ENCODE measurements at regions not wholly inside any gene's neighbourhood (a gene's known extent, or its start where the extent isn't known, plus 50 kb on each side); places are given as distances from the start of the nearest gene placed in this dataset.

- Histone ChIP-seq H3K9me3 (ENCODE audit: control insufficient read depth in 4 of 4, insufficient read depth in 3 of 4, low read length in 3 of 4) (no peaks in the 10 kb centered on the region), H3K9ac (ENCODE audit: insufficient read depth in 1 of 2, low read length in 2 of 2) (no peak overlapping the region), H3K36me3 (ENCODE audit: control insufficient read depth in 4 of 4, insufficient read depth in 4 of 4, low read length in 4 of 4) (no peaks in the 10 kb centered on the region), H3K4me3 (no peak overlapping the region), H3K27ac (ENCODE audit: low read depth in 1 of 2, low read length in 1 of 2) (no peak overlapping the region), H3K4me1 (ENCODE audit: control insufficient read depth in 5 of 5, insufficient read depth in 5 of 5, low read length in 5 of 5) (no peaks in the 10 kb centered on the region), H3K27me3 (ENCODE audit: control insufficient read depth in 3 of 3, insufficient read depth in 3 of 3, low read length in 2 of 3) (no peaks in the 10 kb centered on the region)
- TF ChIP-seq, protein P1, sequence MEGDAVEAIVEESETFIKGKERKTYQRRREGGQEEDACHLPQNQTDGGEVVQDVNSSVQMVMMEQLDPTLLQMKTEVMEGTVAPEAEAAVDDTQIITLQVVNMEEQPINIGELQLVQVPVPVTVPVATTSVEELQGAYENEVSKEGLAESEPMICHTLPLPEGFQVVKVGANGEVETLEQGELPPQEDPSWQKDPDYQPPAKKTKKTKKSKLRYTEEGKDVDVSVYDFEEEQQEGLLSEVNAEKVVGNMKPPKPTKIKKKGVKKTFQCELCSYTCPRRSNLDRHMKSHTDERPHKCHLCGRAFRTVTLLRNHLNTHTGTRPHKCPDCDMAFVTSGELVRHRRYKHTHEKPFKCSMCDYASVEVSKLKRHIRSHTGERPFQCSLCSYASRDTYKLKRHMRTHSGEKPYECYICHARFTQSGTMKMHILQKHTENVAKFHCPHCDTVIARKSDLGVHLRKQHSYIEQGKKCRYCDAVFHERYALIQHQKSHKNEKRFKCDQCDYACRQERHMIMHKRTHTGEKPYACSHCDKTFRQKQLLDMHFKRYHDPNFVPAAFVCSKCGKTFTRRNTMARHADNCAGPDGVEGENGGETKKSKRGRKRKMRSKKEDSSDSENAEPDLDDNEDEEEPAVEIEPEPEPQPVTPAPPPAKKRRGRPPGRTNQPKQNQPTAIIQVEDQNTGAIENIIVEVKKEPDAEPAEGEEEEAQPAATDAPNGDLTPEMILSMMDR (IDR thresholded peaks at IDR 0.05; ENCODE audit: control extremely low read depth, extremely low read depth) = no peak
- WGBS, 2 donors = 89 to 90% methylated on average over 6 of the region's 6 CpGs
- no peak for ATAC-seq (ENCODE audit: insufficient read depth, low FRiP score)
- DNase-seq = no peak
Measured at GRCh38 chr21:15480160-15480559, 249.6 kb upstream of the USP25 start.

GRCh38 chr21:15483138-15483780 lies 246.5 kb upstream of the USP25 start:
- Histone ChIP-seq H3K27me3 (ENCODE audit: control insufficient read depth in 3 of 3, insufficient read depth in 3 of 3, low read length in 2 of 3) (no peaks in the 10 kb centered on the region), H3K9ac (ENCODE audit: insufficient read depth in 1 of 2, low read length in 2 of 2) (no peak overlapping the region), H3K9me3 (ENCODE audit: control insufficient read depth in 4 of 4, insufficient read depth in 3 of 4, low read length in 3 of 4) (no peaks in the 10 kb centered on the region), H3K27ac (ENCODE audit: low read depth in 1 of 2, low read length in 1 of 2) (no peak overlapping the region), H3K4me3 (no peak overlapping the region), H3K36me3 (ENCODE audit: control insufficient read depth in 4 of 4, insufficient read depth in 4 of 4, low read length in 4 of 4) (no peaks in the 10 kb centered on the region), H3K4me1 (ENCODE audit: control insufficient read depth in 5 of 5, insufficient read depth in 5 of 5, low read length in 5 of 5) (no peaks in the 10 kb centered on the region)
- WGBS, 2 donors = 14 to 15% methylated on average over 8 of the region's 8 CpGs
- TF ChIP-seq, protein P1 (IDR thresholded peaks at IDR 0.05; ENCODE audit: control extremely low read depth, extremely low read depth) = peak; percentile 76
- ATAC-seq (ENCODE audit: insufficient read depth, low FRiP score) = peak; percentile 90
- DNase-seq = peak; percentile 84 to 92 (median 87)

DNA sequence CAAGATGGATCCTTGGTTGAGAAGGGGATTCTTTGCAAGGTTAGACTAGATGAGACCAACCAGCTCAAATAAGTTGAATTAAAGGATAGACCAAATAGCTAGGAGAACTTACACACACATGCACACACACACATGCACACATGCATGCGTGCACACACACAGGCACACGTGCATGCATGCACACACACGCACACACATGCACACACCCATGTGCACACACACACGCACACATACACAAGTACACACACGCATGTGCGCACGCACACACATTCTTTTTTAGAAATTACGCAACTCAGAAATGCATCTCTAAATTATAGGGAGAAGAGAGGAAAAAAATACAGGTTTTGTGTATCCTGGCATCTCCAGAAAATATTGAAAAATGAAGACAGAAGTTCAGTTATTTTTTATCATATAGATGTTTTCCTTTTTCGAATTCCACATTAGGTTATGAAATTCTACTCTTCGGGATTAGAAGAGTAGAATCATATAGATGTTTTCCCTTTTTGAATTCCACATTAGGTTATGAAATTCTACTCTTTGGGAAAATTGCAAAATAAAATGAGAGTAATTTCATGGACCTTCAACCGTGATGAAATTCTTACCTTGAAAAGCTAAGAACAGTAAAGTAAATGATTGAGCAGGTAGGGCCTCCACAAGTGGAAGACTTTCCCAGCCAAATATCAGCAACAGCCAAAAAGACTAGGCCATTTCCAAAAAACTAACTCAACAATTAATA lies 243.2 kb upstream of the USP25 start:
- Histone ChIP-seq H3K4me1 (ENCODE audit: control insufficient read depth in 5 of 5, insufficient read depth in 5 of 5, low read length in 5 of 5) (no peaks in the 10 kb centered on the region), H3K27me3 (ENCODE audit: control insufficient read depth in 3 of 3, insufficient read depth in 3 of 3, low read length in 2 of 3) (no peaks in the 10 kb centered on the region), H3K9me3 (ENCODE audit: control insufficient read depth in 4 of 4, insufficient read depth in 3 of 4, low read length in 3 of 4) (no peaks in the 10 kb centered on the region), H3K36me3 (ENCODE audit: control insufficient read depth in 4 of 4, insufficient read depth in 4 of 4, low read length in 4 of 4) (no peaks in the 10 kb centered on the region), H3K4me3 (no peak overlapping the region), H3K27ac (ENCODE audit: low read depth in 1 of 2, low read length in 1 of 2) (no peak overlapping the region), H3K9ac (ENCODE audit: insufficient read depth in 1 of 2, low read length in 2 of 2) (no peak overlapping the region)
- DNase-seq (no peak), ATAC-seq (ENCODE audit: insufficient read depth, low FRiP score) (no peak)
- TF ChIP-seq, protein P1 (IDR thresholded peaks at IDR 0.05; ENCODE audit: control extremely low read depth, extremely low read depth) = no peak
- WGBS, 2 donors = 91 to 92% methylated on average over 11 of the region's 11 CpGs

Measured in lung (tissue), 11 donors.